Prostate gland (tissue), 1 donor: ENCODE measurements at regions not wholly inside any gene's neighbourhood (a gene's known extent, or its start where the extent isn't known, plus 50 kb on each side); places are given as distances from the start of the nearest gene placed in this dataset.

Experiments used
- POLR2A ChIP-seq: fragments of 450-650 bp; IDR thresholded peaks from one replicate; pipeline ENCODE4 v1.6.1; 2016; ENCODE audit warnings: antibody characterized with exemption, mild to moderate bottlenecking
- POLR2AphosphoS5 ChIP-seq: sonication (generic); formaldehyde crosslinking; IDR thresholded peaks from one replicate; pipeline ENCODE4 v1.6.1; 2017; ENCODE audit warnings: antibody characterized with exemption

- TF ChIP-seq POLR2AphosphoS5 (no peak), POLR2A (no peak)
These were observed 118.2 kb downstream of the CD164 start for GRCh38 chr6:109263873-109264700.
